DMS 273 (cell line): ENCODE measurements at regions not wholly inside any gene's neighbourhood (a gene's known extent, or its start where the extent isn't known, plus 50 kb on each side); places are given as distances from the start of the nearest gene placed in this dataset.
A peak's percentile ranks its signal among the peaks of the same experiment; 100 is the strongest.

Source experiments
- DNase-seq: peaks from one replicate; lab custom pipeline; 2025; ENCODE audit not compliant: unreplicated experiment; lab: John Stamatoyannopoulos, UW

DNA sequence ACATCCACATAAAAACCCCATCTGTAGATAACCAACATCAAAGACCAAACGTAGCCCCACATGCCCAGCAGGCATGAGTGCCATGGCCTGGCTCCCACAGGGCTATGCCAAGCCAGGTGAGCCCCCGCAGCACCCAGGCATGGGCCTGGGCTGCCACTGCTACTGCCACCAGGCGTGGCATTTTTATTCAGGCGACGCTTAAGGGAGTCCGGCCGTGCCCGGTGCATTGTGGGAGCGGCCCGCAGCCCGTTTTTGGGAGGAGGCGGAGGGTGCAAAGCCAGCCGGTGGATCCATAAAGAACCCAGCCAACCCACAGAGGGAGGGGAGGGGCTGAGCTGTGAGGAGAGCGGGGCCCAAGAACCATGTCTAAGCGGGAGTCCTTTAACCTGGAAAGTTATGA, 83.6 kb downstream of the XIST start:
- no peak for DNase-seq

DNA sequence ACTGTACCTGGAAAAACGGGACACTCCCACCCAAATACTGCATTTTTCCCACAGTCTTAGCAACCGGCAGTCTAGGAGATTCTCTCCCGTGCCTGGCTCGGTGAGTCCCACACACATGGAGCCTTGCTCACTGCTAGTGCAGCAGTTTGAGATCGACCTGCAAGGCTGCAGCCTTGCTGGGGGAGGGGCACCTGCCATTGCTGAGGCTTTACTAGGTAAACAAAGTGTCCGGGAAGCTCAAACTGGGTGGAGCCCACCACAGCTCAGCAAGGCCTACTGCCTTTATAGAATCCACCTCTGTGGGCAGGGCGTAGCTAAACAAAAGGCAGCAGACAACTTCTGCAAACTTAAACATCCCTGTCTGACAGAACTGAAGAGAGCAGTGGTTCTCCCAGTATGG, 84.4 kb downstream of the XIST start:
- no peak for DNase-seq

DNA sequence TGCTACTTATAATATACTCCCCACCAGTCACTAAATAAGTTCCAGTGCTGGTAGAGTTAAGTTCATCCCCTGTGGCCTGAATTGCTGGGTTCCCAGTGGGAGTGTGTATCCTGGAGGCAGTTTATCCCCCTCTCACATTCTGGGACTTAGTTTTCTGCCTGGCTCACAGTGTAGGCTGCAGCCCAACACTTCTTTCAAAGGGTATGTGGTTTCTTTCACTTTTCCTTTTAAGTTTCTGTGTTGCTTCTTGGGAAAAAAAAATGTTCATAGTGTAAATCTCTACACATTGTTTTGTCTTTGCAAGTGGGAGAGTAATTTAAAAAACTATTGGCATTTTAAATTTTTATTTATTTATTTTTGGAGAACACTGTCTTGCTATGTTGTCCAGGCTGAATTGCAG, 85.5 kb downstream of the XIST start:
- DNase-seq, result no peak

DNA sequence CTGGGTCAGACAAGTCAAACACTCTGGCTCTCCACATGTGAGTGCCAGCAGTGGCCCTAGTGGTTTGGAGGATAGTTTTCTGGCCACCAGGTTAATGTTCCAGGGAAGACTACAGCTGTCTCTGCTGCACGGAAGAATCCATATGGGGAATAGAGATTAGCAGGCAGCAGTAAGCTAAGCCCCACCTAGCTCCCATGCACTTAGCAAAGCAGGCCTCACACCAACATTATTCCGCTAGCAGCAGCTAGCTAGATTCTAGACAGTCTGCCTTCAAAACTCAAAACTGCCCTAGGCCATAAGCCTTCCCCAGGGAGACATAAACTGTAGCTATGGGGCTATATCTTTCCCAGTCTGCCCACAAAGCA, 86.1 kb downstream of the XIST start:
- peak; percentile 55 for DNase-seq

DNA sequence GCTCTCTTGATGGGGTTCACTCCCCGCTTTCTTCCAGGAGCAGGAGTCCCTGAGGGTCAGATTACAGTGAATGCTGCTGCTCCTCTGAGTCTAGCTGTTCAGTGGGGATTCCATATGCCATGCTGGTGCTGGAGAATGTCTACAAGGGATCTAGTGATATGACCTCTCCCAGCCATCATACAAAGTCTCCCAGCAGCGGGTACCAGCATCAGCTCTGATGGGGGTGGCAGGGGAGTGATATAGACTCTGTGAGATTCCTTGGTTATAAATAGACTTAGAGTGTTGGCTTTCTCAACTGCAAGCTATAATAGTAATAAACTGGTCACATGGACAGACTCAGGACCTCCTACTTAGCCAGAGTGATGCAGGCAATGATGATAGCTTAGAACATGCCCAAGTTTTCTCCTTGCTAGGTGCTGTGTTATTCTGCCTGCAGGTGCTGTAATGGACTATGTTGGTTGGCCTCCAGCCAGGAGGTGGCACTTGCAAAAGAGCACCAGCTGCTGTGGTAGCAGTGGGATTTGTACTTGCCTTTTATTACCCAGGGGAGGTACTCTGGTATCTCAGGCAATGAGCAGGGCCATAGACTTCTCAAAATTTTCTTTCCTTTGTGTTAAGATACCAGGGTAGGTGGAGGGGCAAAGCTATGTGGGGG, 86.6 kb downstream of the XIST start:
- peak; percentile 72 for DNase-seq

DNA sequence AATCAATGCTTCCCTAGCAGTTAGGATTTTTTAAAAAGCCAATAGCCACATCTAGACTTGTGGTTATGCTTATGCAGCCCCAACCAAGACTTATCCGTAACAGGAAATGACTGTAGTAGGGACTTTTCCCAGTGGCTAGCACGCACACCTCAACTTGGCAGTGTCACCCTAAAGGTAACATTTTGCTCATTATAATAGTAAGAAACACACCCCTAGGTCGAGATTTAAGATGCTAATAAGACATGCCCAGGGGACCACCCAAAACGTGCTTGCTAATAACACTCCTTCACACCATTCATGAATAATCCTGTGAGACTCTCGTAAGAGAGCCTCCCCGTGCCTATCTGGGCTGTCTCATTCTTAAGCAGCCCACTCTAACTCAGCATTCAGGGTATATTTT, 94.3 kb downstream of the XIST start:
- DNase-seq, result no peak
